ENCODE measurements at regions not wholly inside any gene's neighbourhood (a gene's known extent, or its start where the extent isn't known, plus 50 kb on each side); places are given as distances from the start of the nearest gene placed in this dataset.

DNA sequence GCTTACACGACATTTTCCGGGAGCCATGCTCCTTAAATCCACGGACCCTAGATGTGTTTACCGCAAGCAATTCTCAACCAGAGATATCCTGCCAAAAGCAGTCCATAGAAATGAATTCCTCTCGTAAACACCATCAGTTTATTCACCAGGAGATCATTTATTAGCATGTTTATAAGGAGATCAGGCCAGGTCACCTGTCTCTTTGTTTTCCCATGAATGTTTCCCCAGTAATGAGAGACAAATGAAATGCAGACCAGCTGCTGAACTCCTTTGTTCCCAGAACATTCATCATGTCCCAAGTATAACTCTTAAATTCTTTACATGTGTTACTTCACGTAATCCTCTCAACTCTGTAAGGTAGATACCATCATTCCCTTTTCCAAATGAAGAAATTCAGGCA lies 137.1 kb downstream of the DDX53 start:
- TF ChIP-seq, protein P1, sequence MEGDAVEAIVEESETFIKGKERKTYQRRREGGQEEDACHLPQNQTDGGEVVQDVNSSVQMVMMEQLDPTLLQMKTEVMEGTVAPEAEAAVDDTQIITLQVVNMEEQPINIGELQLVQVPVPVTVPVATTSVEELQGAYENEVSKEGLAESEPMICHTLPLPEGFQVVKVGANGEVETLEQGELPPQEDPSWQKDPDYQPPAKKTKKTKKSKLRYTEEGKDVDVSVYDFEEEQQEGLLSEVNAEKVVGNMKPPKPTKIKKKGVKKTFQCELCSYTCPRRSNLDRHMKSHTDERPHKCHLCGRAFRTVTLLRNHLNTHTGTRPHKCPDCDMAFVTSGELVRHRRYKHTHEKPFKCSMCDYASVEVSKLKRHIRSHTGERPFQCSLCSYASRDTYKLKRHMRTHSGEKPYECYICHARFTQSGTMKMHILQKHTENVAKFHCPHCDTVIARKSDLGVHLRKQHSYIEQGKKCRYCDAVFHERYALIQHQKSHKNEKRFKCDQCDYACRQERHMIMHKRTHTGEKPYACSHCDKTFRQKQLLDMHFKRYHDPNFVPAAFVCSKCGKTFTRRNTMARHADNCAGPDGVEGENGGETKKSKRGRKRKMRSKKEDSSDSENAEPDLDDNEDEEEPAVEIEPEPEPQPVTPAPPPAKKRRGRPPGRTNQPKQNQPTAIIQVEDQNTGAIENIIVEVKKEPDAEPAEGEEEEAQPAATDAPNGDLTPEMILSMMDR (IDR thresholded peaks at IDR 0.05; ENCODE audit: low read depth, low read length) = no peak
- no peak overlapping the region for H3K4me3 ChIP-seq (replicated peaks in 1 of 2; ENCODE audit: low read depth in 2 of 2, low read length in 2 of 2)
- DNase-seq (ENCODE audit: low read depth in 2 of 2) = no peak

DNA sequence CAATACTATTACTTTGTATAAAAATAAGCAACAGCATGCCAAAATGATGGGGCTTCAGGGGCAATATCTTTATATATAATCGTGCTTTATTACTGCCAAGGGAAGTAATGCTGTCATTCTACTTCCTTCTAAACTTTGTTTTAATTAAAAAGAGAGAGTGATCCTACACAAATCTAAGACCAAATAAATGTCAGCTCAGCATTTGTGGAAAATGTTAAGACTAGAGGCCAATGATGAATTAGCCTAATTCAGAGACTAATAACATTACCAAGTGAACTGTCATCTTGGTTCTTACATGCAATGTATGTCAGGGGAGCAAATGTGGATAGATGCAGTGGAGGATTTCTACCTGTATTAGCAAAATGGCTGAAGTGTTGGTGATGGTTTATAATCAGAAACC lies 166.4 kb upstream of the PTCHD1 start:
- DNase-seq (ENCODE audit: low read depth in 2 of 2) = no peak
- H3K4me3 ChIP-seq (replicated peaks in 1 of 2; ENCODE audit: low read depth in 2 of 2, low read length in 2 of 2) = no peak overlapping the region
- TF ChIP-seq, protein P1 (IDR thresholded peaks at IDR 0.05; ENCODE audit: low read depth, low read length) = no peak

DNA sequence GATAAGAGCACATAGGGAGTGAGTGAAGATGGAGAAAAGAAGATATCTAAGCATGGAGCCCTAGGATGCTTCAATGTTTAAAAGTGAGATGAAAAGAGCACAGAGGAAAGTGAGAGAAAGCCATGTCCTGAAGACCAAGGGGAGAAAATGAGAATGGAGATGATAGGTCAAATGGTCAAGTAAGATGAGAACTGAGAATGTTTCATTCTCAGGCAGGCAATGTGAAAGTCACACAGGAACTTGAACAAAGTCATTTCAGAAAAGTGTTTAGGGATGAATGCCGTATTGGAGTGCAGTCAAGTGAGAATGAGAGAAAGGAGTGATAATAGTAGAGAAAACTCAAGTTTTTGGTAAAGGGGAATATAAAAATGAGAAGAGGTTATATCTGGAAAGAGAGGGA lies 148.7 kb upstream of the PTCHD1 start:
- H3K4me3 ChIP-seq (replicated peaks in 1 of 2; ENCODE audit: low read depth in 2 of 2, low read length in 2 of 2) = no peak overlapping the region
- TF ChIP-seq, protein P1 (IDR thresholded peaks at IDR 0.05; ENCODE audit: low read depth, low read length) = no peak
- DNase-seq (ENCODE audit: low read depth in 2 of 2) = no peak

DNA sequence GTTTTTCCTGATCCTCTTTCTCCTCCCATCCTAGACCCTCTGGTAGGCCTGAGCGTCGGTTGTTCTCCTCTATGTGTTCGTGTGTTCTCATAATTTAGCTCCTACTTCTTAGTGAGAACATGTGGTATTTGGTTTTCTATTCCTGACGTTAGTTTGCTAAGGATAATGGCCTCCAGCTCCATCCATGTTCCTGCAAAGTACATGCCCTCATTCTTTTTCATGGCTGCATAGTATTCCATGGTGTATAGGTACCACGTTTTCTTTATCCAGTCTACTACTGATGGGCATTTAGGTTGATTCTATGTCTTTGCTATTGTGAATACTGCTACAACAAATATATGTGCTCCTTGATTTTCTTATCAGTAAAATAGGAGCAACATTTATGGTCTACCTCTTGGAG lies 146.8 kb upstream of the PTCHD1 start:
- no peak overlapping the region for H3K4me3 ChIP-seq (replicated peaks in 1 of 2; ENCODE audit: low read depth in 2 of 2, low read length in 2 of 2)

DNA sequence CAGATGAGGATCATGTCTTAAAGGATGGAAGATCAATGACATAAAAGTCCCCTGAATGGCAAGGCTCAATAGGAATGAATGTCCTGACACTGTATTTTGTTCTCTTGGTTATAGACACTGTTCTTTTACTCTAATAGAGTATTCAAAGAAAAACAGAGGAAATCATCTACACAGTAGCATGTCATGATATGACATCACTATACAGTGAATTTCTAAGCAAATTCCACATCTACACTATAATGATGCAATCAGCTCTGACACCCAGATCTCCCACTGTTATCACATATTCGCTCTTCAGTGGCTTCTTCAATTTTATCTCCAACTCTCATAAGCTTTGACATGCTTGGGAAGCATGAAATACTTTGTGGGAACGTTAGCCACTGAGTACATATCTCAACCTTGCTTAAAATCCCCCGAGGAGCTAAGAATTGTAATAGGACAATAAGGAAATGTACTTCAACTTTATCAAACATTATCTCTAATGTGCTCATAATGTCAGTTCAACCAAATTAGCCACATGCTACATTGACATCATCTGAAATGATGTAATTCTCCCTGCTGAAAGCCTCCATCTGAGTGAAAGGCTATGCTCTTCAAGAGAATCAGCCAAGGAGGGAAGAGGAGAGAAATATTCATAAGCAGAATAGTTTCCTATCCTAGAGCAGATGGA lies 139.6 kb upstream of the PTCHD1 start:
- DNase-seq (ENCODE audit: low read depth in 2 of 2) = peak in 1 of 2 donors; percentile 0
- TF ChIP-seq, protein P1 (IDR thresholded peaks at IDR 0.05; ENCODE audit: low read depth, low read length) = no peak
- H3K4me3 ChIP-seq (replicated peaks in 1 of 2; ENCODE audit: low read depth in 2 of 2, low read length in 2 of 2) = no peak overlapping the region

More for the DNA sequence above, 146.8 kb upstream of the PTCHD1 start:
- DNase-seq (ENCODE audit: low read depth in 2 of 2) = no peak
- TF ChIP-seq, protein P1 (IDR thresholded peaks at IDR 0.05; ENCODE audit: low read depth, low read length) = no peak

DNA sequence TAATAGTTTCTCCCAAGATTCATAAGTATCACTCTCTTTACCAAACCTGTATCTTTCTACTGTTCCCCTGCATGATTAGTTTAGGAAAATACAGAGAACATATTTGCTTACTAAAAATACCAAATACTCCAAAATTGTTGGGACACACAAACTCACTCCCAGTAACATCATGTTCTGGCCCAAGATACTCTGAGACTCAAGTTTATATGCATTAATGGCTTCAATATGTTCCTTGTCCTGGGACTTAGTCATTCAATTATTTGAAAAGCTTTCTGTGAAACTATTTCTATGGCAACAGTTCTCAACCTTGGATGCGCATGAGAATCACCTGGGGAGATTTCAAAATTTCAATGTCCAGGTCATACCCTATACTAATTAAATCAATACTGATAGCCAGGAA lies 138.9 kb upstream of the PTCHD1 start:
- DNase-seq (ENCODE audit: low read depth in 2 of 2) = no peak
- TF ChIP-seq, protein P1 (IDR thresholded peaks at IDR 0.05; ENCODE audit: low read depth, low read length) = no peak
- no peak overlapping the region for H3K4me3 ChIP-seq (replicated peaks in 1 of 2; ENCODE audit: low read depth in 2 of 2, low read length in 2 of 2)

DNA sequence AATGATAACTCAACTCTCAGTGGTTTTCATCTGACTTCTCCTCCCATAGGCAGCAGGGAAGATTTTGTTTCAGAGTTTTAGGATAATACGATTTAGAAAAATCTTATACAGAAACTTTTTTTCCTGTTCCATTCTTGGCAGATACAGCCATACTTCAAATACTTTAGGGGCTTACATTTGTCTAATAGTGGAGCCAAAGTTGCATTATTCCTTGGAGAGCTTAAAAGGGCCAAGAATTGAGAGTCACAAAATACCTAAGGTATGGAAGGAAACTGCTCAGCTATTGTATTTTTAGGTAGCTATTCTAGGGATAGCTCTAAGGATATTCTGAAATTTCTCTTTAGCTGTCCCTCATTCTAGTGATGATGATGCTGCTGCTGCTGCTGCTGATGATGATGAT lies 132.9 kb upstream of the PTCHD1 start:
- DNase-seq (ENCODE audit: low read depth in 2 of 2) = no peak
- TF ChIP-seq, protein P1 (IDR thresholded peaks at IDR 0.05; ENCODE audit: low read depth, low read length) = no peak
- no peak overlapping the region for H3K4me3 ChIP-seq (replicated peaks in 1 of 2; ENCODE audit: low read depth in 2 of 2, low read length in 2 of 2)

All from cardiac fibroblast (primary cell).